ENCODE measurements at regions not wholly inside any gene's neighbourhood (a gene's known extent, or its start where the extent isn't known, plus 50 kb on each side); places are given as distances from the start of the nearest gene placed in this dataset.

- no peaks in the 10 kb centered on the region for H3K9me3 ChIP-seq (ENCODE audit: control insufficient read depth in 1 of 2, low read length in 2 of 2)
- no peak overlapping the region for H3K27ac ChIP-seq (ENCODE audit: low read length)
- H3K27me3 ChIP-seq (ENCODE audit: low read depth, low read length) = no peaks in the 10 kb centered on the region
- no peak overlapping the region for H3K4me3 ChIP-seq (ENCODE audit: low read depth in 1 of 2, low read length in 2 of 2)
- H3K36me3 ChIP-seq (ENCODE audit: control insufficient read depth in 1 of 2, insufficient read depth in 2 of 2, low read length in 2 of 2) = no peaks in the 10 kb centered on the region
- peaks cover 0 to 6% of the 10 kb centered on the region in 2 donors for H3K4me1 ChIP-seq (ENCODE audit: control insufficient read depth in 1 of 2, insufficient read depth in 2 of 2, low read length in 2 of 2)
Observed at GRCh38 chr11:11000579-11001283, 142.9 kb upstream of the ZBED5 start.

- H3K27me3 ChIP-seq (ENCODE audit: low read depth, low read length) = no peaks in the 10 kb centered on the region
- no peak overlapping the region for H3K27ac ChIP-seq (ENCODE audit: low read length)
- H3K4me1 ChIP-seq (ENCODE audit: control insufficient read depth in 1 of 2, insufficient read depth in 2 of 2, low read length in 2 of 2) = peaks cover 0 to 6% of the 10 kb centered on the region in 2 donors
- H3K9me3 ChIP-seq (ENCODE audit: control insufficient read depth in 1 of 2, low read length in 2 of 2) = no peaks in the 10 kb centered on the region
- no peaks in the 10 kb centered on the region for H3K36me3 ChIP-seq (ENCODE audit: control insufficient read depth in 1 of 2, insufficient read depth in 2 of 2, low read length in 2 of 2)
- no peak overlapping the region for H3K4me3 ChIP-seq (ENCODE audit: low read depth in 1 of 2, low read length in 2 of 2)
Observed at GRCh38 chr11:10998674-10999073, 140.8 kb upstream of the ZBED5 start.

GRCh38 chr11:10996678-10997077 is 138.8 kb upstream of the ZBED5 start:
- Histone ChIP-seq H3K4me3 (ENCODE audit: low read depth in 1 of 2, low read length in 2 of 2) (no peak overlapping the region), H3K36me3 (ENCODE audit: control insufficient read depth in 1 of 2, insufficient read depth in 2 of 2, low read length in 2 of 2) (no peaks in the 10 kb centered on the region), H3K27ac (ENCODE audit: low read length) (no peak overlapping the region)

GRCh38 chr11:10993640-10994039 is 135.8 kb upstream of the ZBED5 start:
- H3K36me3 ChIP-seq (ENCODE audit: control insufficient read depth in 1 of 2, insufficient read depth in 2 of 2, low read length in 2 of 2) = no peaks in the 10 kb centered on the region
- H3K9me3 ChIP-seq (ENCODE audit: control insufficient read depth in 1 of 2, low read length in 2 of 2) = no peaks in the 10 kb centered on the region
- no peak overlapping the region for H3K4me3 ChIP-seq (ENCODE audit: low read depth in 1 of 2, low read length in 2 of 2)
- H3K27ac ChIP-seq (ENCODE audit: low read length) = no peak overlapping the region
- H3K4me1 ChIP-seq (ENCODE audit: control insufficient read depth in 1 of 2, insufficient read depth in 2 of 2, low read length in 2 of 2) = no peaks in the 10 kb centered on the region
- no peaks in the 10 kb centered on the region for H3K27me3 ChIP-seq (ENCODE audit: low read depth, low read length)

More at GRCh38 chr11:10996678-10997077, 138.8 kb upstream of the ZBED5 start:
- no peaks in the 10 kb centered on the region for H3K9me3 ChIP-seq (ENCODE audit: control insufficient read depth in 1 of 2, low read length in 2 of 2)
- no peaks in the 10 kb centered on the region for H3K27me3 ChIP-seq (ENCODE audit: low read depth, low read length)
- H3K4me1 ChIP-seq (ENCODE audit: control insufficient read depth in 1 of 2, insufficient read depth in 2 of 2, low read length in 2 of 2) = peaks cover 0 to 6% of the 10 kb centered on the region in 2 donors

GRCh38 chr11:10993186-10993585 is 135.3 kb upstream of the ZBED5 start:
- Histone ChIP-seq H3K27me3 (ENCODE audit: low read depth, low read length) (no peaks in the 10 kb centered on the region), H3K27ac (ENCODE audit: low read length) (no peak overlapping the region), H3K36me3 (ENCODE audit: control insufficient read depth in 1 of 2, insufficient read depth in 2 of 2, low read length in 2 of 2) (no peaks in the 10 kb centered on the region), H3K9me3 (ENCODE audit: control insufficient read depth in 1 of 2, low read length in 2 of 2) (no peaks in the 10 kb centered on the region), H3K4me1 (ENCODE audit: control insufficient read depth in 1 of 2, insufficient read depth in 2 of 2, low read length in 2 of 2) (no peaks in the 10 kb centered on the region), H3K4me3 (ENCODE audit: low read depth in 1 of 2, low read length in 2 of 2) (no peak overlapping the region)

- no peaks in the 10 kb centered on the region for H3K27me3 ChIP-seq (ENCODE audit: low read depth, low read length)
- no peak overlapping the region for H3K27ac ChIP-seq (ENCODE audit: low read length)
- no peaks in the 10 kb centered on the region for H3K36me3 ChIP-seq (ENCODE audit: control insufficient read depth in 1 of 2, insufficient read depth in 2 of 2, low read length in 2 of 2)
- no peaks in the 10 kb centered on the region for H3K9me3 ChIP-seq (ENCODE audit: control insufficient read depth in 1 of 2, low read length in 2 of 2)
- no peaks in the 10 kb centered on the region for H3K4me1 ChIP-seq (ENCODE audit: control insufficient read depth in 1 of 2, insufficient read depth in 2 of 2, low read length in 2 of 2)
- H3K4me3 ChIP-seq (ENCODE audit: low read depth in 1 of 2, low read length in 2 of 2) = no peak overlapping the region
Observed at GRCh38 chr11:10991393-10991792, 133.5 kb upstream of the ZBED5 start.

GRCh38 chr11:10990637-10991193 is 132.9 kb upstream of the ZBED5 start:
- H3K36me3 ChIP-seq (ENCODE audit: control insufficient read depth in 1 of 2, insufficient read depth in 2 of 2, low read length in 2 of 2) = no peaks in the 10 kb centered on the region
- H3K27ac ChIP-seq (ENCODE audit: low read length) = no peak overlapping the region
- no peaks in the 10 kb centered on the region for H3K4me1 ChIP-seq (ENCODE audit: control insufficient read depth in 1 of 2, insufficient read depth in 2 of 2, low read length in 2 of 2)
- no peaks in the 10 kb centered on the region for H3K27me3 ChIP-seq (ENCODE audit: low read depth, low read length)
- H3K9me3 ChIP-seq (ENCODE audit: control insufficient read depth in 1 of 2, low read length in 2 of 2) = no peaks in the 10 kb centered on the region
- H3K4me3 ChIP-seq (ENCODE audit: low read depth in 1 of 2, low read length in 2 of 2) = no peak overlapping the region

GRCh38 chr11:10990160-10990559 is 132.3 kb upstream of the ZBED5 start:
- H3K27me3 ChIP-seq (ENCODE audit: low read depth, low read length) = no peaks in the 10 kb centered on the region
- H3K27ac ChIP-seq (ENCODE audit: low read length) = no peak overlapping the region
- no peaks in the 10 kb centered on the region for H3K4me1 ChIP-seq (ENCODE audit: control insufficient read depth in 1 of 2, insufficient read depth in 2 of 2, low read length in 2 of 2)
- H3K36me3 ChIP-seq (ENCODE audit: control insufficient read depth in 1 of 2, insufficient read depth in 2 of 2, low read length in 2 of 2) = no peaks in the 10 kb centered on the region
- H3K4me3 ChIP-seq (ENCODE audit: low read depth in 1 of 2, low read length in 2 of 2) = no peak overlapping the region
- no peaks in the 10 kb centered on the region for H3K9me3 ChIP-seq (ENCODE audit: control insufficient read depth in 1 of 2, low read length in 2 of 2)

GRCh38 chr11:10986006-10986405 is 128.2 kb upstream of the ZBED5 start:
- Histone ChIP-seq H3K4me3 (ENCODE audit: low read depth in 1 of 2, low read length in 2 of 2) (no peak overlapping the region), H3K36me3 (ENCODE audit: control insufficient read depth in 1 of 2, insufficient read depth in 2 of 2, low read length in 2 of 2) (no peaks in the 10 kb centered on the region), H3K9me3 (ENCODE audit: control insufficient read depth in 1 of 2, low read length in 2 of 2) (no peaks in the 10 kb centered on the region), H3K4me1 (ENCODE audit: control insufficient read depth in 1 of 2, insufficient read depth in 2 of 2, low read length in 2 of 2) (no peaks in the 10 kb centered on the region), H3K27me3 (ENCODE audit: low read depth, low read length) (no peaks in the 10 kb centered on the region), H3K27ac (ENCODE audit: low read length) (no peak overlapping the region)

GRCh38 chr11:10984742-10985141 is 126.9 kb upstream of the ZBED5 start:
- H3K9me3 ChIP-seq (ENCODE audit: control insufficient read depth in 1 of 2, low read length in 2 of 2) = peaks cover 0 to 1% of the 10 kb centered on the region in 2 donors
- H3K27ac ChIP-seq (ENCODE audit: low read length) = no peak overlapping the region
- H3K4me3 ChIP-seq (ENCODE audit: low read depth in 1 of 2, low read length in 2 of 2) = no peak overlapping the region
- no peaks in the 10 kb centered on the region for H3K27me3 ChIP-seq (ENCODE audit: low read depth, low read length)
- H3K36me3 ChIP-seq (ENCODE audit: control insufficient read depth in 1 of 2, insufficient read depth in 2 of 2, low read length in 2 of 2) = no peaks in the 10 kb centered on the region
- no peaks in the 10 kb centered on the region for H3K4me1 ChIP-seq (ENCODE audit: control insufficient read depth in 1 of 2, insufficient read depth in 2 of 2, low read length in 2 of 2)

- Histone ChIP-seq H3K9me3 (ENCODE audit: control insufficient read depth in 1 of 2, low read length in 2 of 2) (peaks cover 0 to 4% of the 10 kb centered on the region in 2 donors), H3K36me3 (ENCODE audit: control insufficient read depth in 1 of 2, insufficient read depth in 2 of 2, low read length in 2 of 2) (no peaks in the 10 kb centered on the region), H3K4me1 (ENCODE audit: control insufficient read depth in 1 of 2, insufficient read depth in 2 of 2, low read length in 2 of 2) (no peaks in the 10 kb centered on the region), H3K4me3 (ENCODE audit: low read depth in 1 of 2, low read length in 2 of 2) (no peak overlapping the region), H3K27ac (ENCODE audit: low read length) (no peak overlapping the region), H3K27me3 (ENCODE audit: low read depth, low read length) (no peaks in the 10 kb centered on the region)
Observed at GRCh38 chr11:10984250-10984649, 126.4 kb upstream of the ZBED5 start.

Data from muscle layer of duodenum (tissue), 2 donors.